HPDE6-E6E7 (cell line): ENCODE measurements at regions not wholly inside any gene's neighbourhood (a gene's known extent, or its start where the extent isn't known, plus 50 kb on each side); places are given as distances from the start of the nearest gene placed in this dataset.

Experiments
- DNase-seq: peaks from one replicate; pipeline ENCODE4 v3.0.0; 2011; ENCODE audit warnings: missing footprints; ENCODE audit errors: extremely low spot score

- DNase-seq, result no peak
Measured at GRCh38 chr13:107035778-107036177, 467.8 kb upstream of the ARGLU1 start.

GRCh38 chr13:107035186-107035585 lies 467.2 kb upstream of the ARGLU1 start:
- DNase-seq, result no peak

GRCh38 chr13:107034236-107034872 lies 466.4 kb upstream of the ARGLU1 start:
- no peak for DNase-seq

GRCh38 chr13:107031716-107032115 lies 463.8 kb upstream of the ARGLU1 start:
- no peak for DNase-seq

- DNase-seq, result no peak
Measured at GRCh38 chr13:107028751-107029150, 460.8 kb upstream of the ARGLU1 start.

- no peak for DNase-seq
Measured at GRCh38 chr13:107025991-107026390, 458.1 kb upstream of the ARGLU1 start.

- DNase-seq, result no peak
Measured at GRCh38 chr13:107023335-107023734, 455.4 kb upstream of the ARGLU1 start.

GRCh38 chr13:107020393-107020792 lies 452.5 kb upstream of the ARGLU1 start:
- DNase-seq, result no peak

GRCh38 chr13:107018285-107018684 lies 450.3 kb upstream of the ARGLU1 start:
- no peak for DNase-seq

GRCh38 chr13:107006661-107007060 lies 438.7 kb upstream of the ARGLU1 start:
- no peak for DNase-seq

- DNase-seq, result no peak
Measured at GRCh38 chr13:107005577-107005976, 437.6 kb upstream of the ARGLU1 start.

- DNase-seq, result no peak
Measured at GRCh38 chr13:107003911-107004310, 436.0 kb upstream of the ARGLU1 start.

GRCh38 chr13:106998664-106999063 lies 430.7 kb upstream of the ARGLU1 start:
- no peak for DNase-seq

- DNase-seq, result no peak
Measured at GRCh38 chr13:106997696-106998095, 429.8 kb upstream of the ARGLU1 start.

GRCh38 chr13:106996867-106997618 lies 429.1 kb upstream of the ARGLU1 start:
- DNase-seq, result no peak

GRCh38 chr13:106990594-106990993 lies 422.7 kb upstream of the ARGLU1 start:
- no peak for DNase-seq

- no peak for DNase-seq
Measured at GRCh38 chr13:106989876-106990275, 421.9 kb upstream of the ARGLU1 start.

GRCh38 chr13:106987427-106987785 lies 419.5 kb upstream of the ARGLU1 start:
- no peak for DNase-seq

- no peak for DNase-seq
Measured at GRCh38 chr13:106986687-106987426, 418.9 kb upstream of the ARGLU1 start.

- no peak for DNase-seq
Measured at GRCh38 chr13:106986033-106986484, 418.1 kb upstream of the ARGLU1 start.

- DNase-seq, result no peak
Measured at GRCh38 chr13:106985481-106985880, 417.5 kb upstream of the ARGLU1 start.

GRCh38 chr13:106981051-106981450 lies 413.1 kb upstream of the ARGLU1 start:
- DNase-seq, result no peak

GRCh38 chr13:106967391-106967790 lies 399.5 kb upstream of the ARGLU1 start:
- no peak for DNase-seq
